WTC11 (cell line): ENCODE measurements at regions not wholly inside any gene's neighbourhood (a gene's known extent, or its start where the extent isn't known, plus 50 kb on each side); places are given as distances from the start of the nearest gene placed in this dataset.

Experiments used
- CTCF ChIP-seq: fragments of 200-600 bp; IDR thresholded peaks from 2 replicates; pipeline ENCODE4 v1.8.0; 2022; ENCODE audit warnings: antibody characterized with exemption
- STAT6 ChIP-seq: sonication (generic); formaldehyde crosslinking; conservative IDR thresholded peaks from 2 replicates; pipeline ENCODE4 v1.8.1; 2023; ENCODE audit warnings: mild to moderate bottlenecking, low read depth, missing genetic modification reagents, moderate library complexity
- TCF7 ChIP-seq: sonication (generic); formaldehyde crosslinking; IDR thresholded peaks from 2 replicates; pipeline ENCODE4 v1.8.0; 2022; ENCODE audit warnings: mild to moderate bottlenecking, low read depth, missing genetic modification reagents, moderate library complexity
- USF2 ChIP-seq: sonication (generic); formaldehyde crosslinking; IDR thresholded peaks from 2 replicates; pipeline ENCODE4 v1.8.1; 2023; ENCODE audit warnings: mild to moderate bottlenecking, missing genetic modification reagents, moderate library complexity

GRCh38 chr12:105998561-105998960 is 140.2 kb downstream of the NUAK1 start:
- TF ChIP-seq CTCF, result no peak
- no peak for TF ChIP-seq USF2 (CRISPR knock-in tag)
- TF ChIP-seq TCF7 (CRISPR knock-in tag), result no peak
- no peak for TF ChIP-seq STAT6 (CRISPR knock-in tag)
